ENCODE measurements at regions not wholly inside any gene's neighbourhood (a gene's known extent, or its start where the extent isn't known, plus 50 kb on each side); places are given as distances from the start of the nearest gene placed in this dataset.

DNA sequence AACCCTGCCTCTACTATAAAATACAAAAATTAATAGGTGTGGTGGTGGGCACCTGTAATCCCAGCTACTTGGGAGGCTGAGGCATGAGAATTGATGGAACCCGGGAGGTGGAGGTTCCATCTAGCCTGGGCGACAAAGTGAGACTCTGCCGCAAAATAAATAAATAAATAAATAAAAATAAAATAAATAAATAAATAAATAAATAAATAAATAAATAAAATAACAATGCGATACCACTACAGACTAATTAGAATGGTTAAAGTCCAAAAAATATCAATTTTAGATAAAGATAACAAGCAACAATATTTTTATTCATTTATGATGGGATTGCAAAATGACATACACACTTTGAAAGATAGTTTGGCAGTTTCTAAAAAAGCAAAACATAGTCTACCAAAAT lies 1131.5 kb downstream of the SI start:
- TF ChIP-seq, protein P1, sequence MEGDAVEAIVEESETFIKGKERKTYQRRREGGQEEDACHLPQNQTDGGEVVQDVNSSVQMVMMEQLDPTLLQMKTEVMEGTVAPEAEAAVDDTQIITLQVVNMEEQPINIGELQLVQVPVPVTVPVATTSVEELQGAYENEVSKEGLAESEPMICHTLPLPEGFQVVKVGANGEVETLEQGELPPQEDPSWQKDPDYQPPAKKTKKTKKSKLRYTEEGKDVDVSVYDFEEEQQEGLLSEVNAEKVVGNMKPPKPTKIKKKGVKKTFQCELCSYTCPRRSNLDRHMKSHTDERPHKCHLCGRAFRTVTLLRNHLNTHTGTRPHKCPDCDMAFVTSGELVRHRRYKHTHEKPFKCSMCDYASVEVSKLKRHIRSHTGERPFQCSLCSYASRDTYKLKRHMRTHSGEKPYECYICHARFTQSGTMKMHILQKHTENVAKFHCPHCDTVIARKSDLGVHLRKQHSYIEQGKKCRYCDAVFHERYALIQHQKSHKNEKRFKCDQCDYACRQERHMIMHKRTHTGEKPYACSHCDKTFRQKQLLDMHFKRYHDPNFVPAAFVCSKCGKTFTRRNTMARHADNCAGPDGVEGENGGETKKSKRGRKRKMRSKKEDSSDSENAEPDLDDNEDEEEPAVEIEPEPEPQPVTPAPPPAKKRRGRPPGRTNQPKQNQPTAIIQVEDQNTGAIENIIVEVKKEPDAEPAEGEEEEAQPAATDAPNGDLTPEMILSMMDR (IDR thresholded peaks at IDR 0.05): no peak
- TF ChIP-seq EZH2 (IDR thresholded peaks at IDR 0.05; ENCODE audit: borderline replicate concordance, insufficient read depth, low read depth, low read length, poor library complexity, severe bottlenecking): no peak

Data from B cell (primary cell).